ENCODE measurements at regions not wholly inside any gene's neighbourhood (a gene's known extent, or its start where the extent isn't known, plus 50 kb on each side); places are given as distances from the start of the nearest gene placed in this dataset.

DNA sequence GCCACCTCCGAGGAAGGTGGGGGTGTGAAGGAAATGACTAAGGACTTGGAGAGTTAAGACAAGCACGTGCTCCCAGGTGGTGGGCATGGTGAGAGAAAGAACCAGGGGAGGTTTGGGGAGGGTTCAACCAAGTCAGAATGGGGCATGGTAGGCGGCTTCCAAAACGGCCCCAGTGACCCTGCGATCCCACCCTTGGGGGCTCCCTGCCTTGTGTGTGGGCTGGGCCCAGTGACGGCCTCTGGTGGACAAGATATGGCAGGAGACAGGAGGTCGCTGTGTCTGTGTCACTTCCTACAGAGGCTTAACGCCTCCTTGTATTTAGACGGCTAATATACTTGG is 51.3 kb upstream of the IRX4 start:
- no peak overlapping the region for H3K4me3 ChIP-seq
- TF ChIP-seq POLR2A (IDR thresholded peaks at IDR 0.05) = no peak
- H3K27me3 ChIP-seq = peaks cover 18% of the 10 kb centered on the region
- WGBS = 88% methylated on average over 9 of the region's 9 CpGs
- peaks cover 21% of the 10 kb centered on the region for H3K4me1 ChIP-seq
- no peaks in the 10 kb centered on the region for H3K36me3 ChIP-seq
- no peaks in the 10 kb centered on the region for H3K9me3 ChIP-seq
- no peak overlapping the region for H3K27ac ChIP-seq
- DNase-seq (ENCODE audit: low spot score in 2 of 2) = no peak

GRCh38 chr5:1933364-1934055 is 50.8 kb upstream of the IRX4 start:
- Histone ChIP-seq H3K36me3 (no peaks in the 10 kb centered on the region), H3K27me3 (peaks cover 18% of the 10 kb centered on the region), H3K27ac (no peak overlapping the region), H3K4me3 (no peak overlapping the region), H3K9me3 (no peaks in the 10 kb centered on the region), H3K4me1 (peaks cover 21% of the 10 kb centered on the region)
- 85% methylated on average over 14 of the region's 14 CpGs for WGBS
- DNase-seq (ENCODE audit: low spot score in 2 of 2) = no peak
- TF ChIP-seq, protein P1, sequence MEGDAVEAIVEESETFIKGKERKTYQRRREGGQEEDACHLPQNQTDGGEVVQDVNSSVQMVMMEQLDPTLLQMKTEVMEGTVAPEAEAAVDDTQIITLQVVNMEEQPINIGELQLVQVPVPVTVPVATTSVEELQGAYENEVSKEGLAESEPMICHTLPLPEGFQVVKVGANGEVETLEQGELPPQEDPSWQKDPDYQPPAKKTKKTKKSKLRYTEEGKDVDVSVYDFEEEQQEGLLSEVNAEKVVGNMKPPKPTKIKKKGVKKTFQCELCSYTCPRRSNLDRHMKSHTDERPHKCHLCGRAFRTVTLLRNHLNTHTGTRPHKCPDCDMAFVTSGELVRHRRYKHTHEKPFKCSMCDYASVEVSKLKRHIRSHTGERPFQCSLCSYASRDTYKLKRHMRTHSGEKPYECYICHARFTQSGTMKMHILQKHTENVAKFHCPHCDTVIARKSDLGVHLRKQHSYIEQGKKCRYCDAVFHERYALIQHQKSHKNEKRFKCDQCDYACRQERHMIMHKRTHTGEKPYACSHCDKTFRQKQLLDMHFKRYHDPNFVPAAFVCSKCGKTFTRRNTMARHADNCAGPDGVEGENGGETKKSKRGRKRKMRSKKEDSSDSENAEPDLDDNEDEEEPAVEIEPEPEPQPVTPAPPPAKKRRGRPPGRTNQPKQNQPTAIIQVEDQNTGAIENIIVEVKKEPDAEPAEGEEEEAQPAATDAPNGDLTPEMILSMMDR (IDR thresholded peaks at IDR 0.05) = no peak
- TF ChIP-seq POLR2A (IDR thresholded peaks at IDR 0.05) = no peak
- TF ChIP-seq POLR2AphosphoS5 (IDR thresholded peaks at IDR 0.05) = no peak
- TF ChIP-seq EP300 (IDR thresholded peaks at IDR 0.05) = no peak

Data from suprapubic skin (tissue), 4 donors.